ENCODE measurements at regions not wholly inside any gene's neighbourhood (a gene's known extent, or its start where the extent isn't known, plus 50 kb on each side); places are given as distances from the start of the nearest gene placed in this dataset.

DNA sequence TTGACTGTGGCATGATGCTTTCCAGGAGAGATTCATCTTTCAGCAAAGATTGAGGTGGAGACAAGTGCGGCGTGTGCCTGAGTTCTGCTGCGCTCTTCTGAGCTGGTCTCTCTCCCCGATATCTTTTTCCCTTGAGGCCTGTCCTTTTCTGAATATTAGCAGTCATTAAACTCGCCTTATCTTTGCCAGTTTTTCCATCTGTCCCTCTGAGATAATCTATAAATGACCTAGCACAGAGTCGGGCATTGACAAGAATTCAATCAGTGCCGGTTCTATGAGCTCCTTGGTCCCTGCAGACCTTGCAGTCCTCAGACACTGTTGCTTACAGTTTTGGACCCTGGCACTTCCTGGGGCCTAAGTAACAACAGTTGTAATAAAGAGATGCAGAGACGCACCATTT lies 89.7 kb upstream of the IKZF1 start:
- TF ChIP-seq, protein P1, sequence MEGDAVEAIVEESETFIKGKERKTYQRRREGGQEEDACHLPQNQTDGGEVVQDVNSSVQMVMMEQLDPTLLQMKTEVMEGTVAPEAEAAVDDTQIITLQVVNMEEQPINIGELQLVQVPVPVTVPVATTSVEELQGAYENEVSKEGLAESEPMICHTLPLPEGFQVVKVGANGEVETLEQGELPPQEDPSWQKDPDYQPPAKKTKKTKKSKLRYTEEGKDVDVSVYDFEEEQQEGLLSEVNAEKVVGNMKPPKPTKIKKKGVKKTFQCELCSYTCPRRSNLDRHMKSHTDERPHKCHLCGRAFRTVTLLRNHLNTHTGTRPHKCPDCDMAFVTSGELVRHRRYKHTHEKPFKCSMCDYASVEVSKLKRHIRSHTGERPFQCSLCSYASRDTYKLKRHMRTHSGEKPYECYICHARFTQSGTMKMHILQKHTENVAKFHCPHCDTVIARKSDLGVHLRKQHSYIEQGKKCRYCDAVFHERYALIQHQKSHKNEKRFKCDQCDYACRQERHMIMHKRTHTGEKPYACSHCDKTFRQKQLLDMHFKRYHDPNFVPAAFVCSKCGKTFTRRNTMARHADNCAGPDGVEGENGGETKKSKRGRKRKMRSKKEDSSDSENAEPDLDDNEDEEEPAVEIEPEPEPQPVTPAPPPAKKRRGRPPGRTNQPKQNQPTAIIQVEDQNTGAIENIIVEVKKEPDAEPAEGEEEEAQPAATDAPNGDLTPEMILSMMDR (IDR thresholded peaks at IDR 0.05), result no peak
- TF ChIP-seq POLR2A (IDR thresholded peaks at IDR 0.05), result no peak
